Caco-2 (cell line): ENCODE measurements at regions not wholly inside any gene's neighbourhood (a gene's known extent, or its start where the extent isn't known, plus 50 kb on each side); places are given as distances from the start of the nearest gene placed in this dataset.

ENCODE experiments used
- BruUV-seq: library from RNA; stranded (reverse); fragments of 400-500 nt; replicated peaks from 2 replicates; lab custom pipeline; 2021; lab: Mats Ljungman, UMichigan
- CTCF ChIA-PET: fragments of 300-600 bp; sonication (Branson Sonifier 250); formaldehyde crosslinking; loops from one replicate; lab custom pipeline; 2022; ENCODE audit warnings: antibody characterized with exemption; lab: Charles Lee
- POLR2A ChIA-PET: fragments of 300-600 bp; sonication (Branson Sonifier 250); formaldehyde crosslinking; loops from one replicate; lab custom pipeline; 2022; ENCODE audit warnings: antibody characterized with exemption; lab: Charles Lee
- DNase-seq, 2 experiments: peaks; one replicate each; pipeline versions ENCODE4 v3.0.0 to v3.0.0-alpha.2; 2020 to 2022
- H3K27me3 ChIP-seq: replicated peaks from 2 replicates; pipeline ENCODE4 v1.6.0; 2011; ENCODE audit warnings: low read length; ENCODE audit not compliant: control insufficient read depth, insufficient read depth
- H3K36me3 ChIP-seq: 2 replicates; pipeline ENCODE4 v1.5.1; 2011; ENCODE audit warnings: low read length; ENCODE audit not compliant: control insufficient read depth, insufficient read depth
- H3K4me1 ChIP-seq: fragments of 250-450 bp; sonication (Bioruptor Pico); 2 replicates; pipeline ENCODE4 v1.5.1; 2020; ENCODE audit warnings: mild to moderate bottlenecking
- H3K4me3 ChIP-seq: 2 replicates; pipeline ENCODE4 v1.5.1; 2011; ENCODE audit warnings: low read depth, mild to moderate bottlenecking, control low read depth, low read length
- H3K9me3 ChIP-seq: fragments of 250-450 bp; sonication (Bioruptor Pico); 2 replicates; pipeline ENCODE4 v1.5.1; 2020; ENCODE audit warnings: mild to moderate bottlenecking, moderate library complexity
- H3K27ac Mint-ChIP-seq: one replicate; pipeline ENCODE4 v1.8.0; 2022; ENCODE audit warnings: mixed read lengths; ENCODE audit not compliant: unreplicated experiment
- H3K27me3 Mint-ChIP-seq: one replicate; pipeline ENCODE4 v1.8.0; 2022; ENCODE audit warnings: mixed read lengths; ENCODE audit not compliant: insufficient read depth, unreplicated experiment
- H3K36me3 Mint-ChIP-seq: one replicate; pipeline ENCODE4 v1.8.0; 2022; ENCODE audit warnings: mild to moderate bottlenecking, mixed read lengths; ENCODE audit not compliant: insufficient read depth, unreplicated experiment
- H3K4me1 Mint-ChIP-seq: one replicate; pipeline ENCODE4 v1.8.0; 2022; ENCODE audit warnings: low read depth, mixed read lengths; ENCODE audit not compliant: unreplicated experiment
- H3K4me3 Mint-ChIP-seq: one replicate; pipeline ENCODE4 v1.8.0; 2022; ENCODE audit warnings: mild to moderate bottlenecking, moderate library complexity, mixed read lengths; ENCODE audit not compliant: unreplicated experiment
- H3K9me3 Mint-ChIP-seq: one replicate; pipeline ENCODE4 v1.8.0; 2022; ENCODE audit warnings: mixed read lengths; ENCODE audit not compliant: unreplicated experiment
- intact Hi-C: fragments of 100-400 bp; cut with micrococcal nuclease; formaldehyde crosslinking; loops from one replicate; pipeline ENCODE4 v1.10.0; 2022; ENCODE audit not compliant: unreplicated experiment
- TF ChIP-seq, protein P1 (sequence below), 2 experiments: fragments of 200-600 bp in 1 of 2; IDR thresholded peaks; 1 replicate in 1 of 2; 2 replicates in 1 of 2; pipeline versions ENCODE4 v1.5.1 to v1.8.0; 2011 to 2022; ENCODE audit warnings: antibody characterized with exemption in 1 of 2, control low read depth in 1 of 2, inconsistent platforms in 1 of 2, low read depth in 1 of 2, low read length in 1 of 2, mild to moderate bottlenecking in 1 of 2, moderate library complexity in 1 of 2; ENCODE audit not compliant: insufficient read depth in 1 of 2, severe bottlenecking in 1 of 2, unreplicated experiment in 1 of 2

DNA sequence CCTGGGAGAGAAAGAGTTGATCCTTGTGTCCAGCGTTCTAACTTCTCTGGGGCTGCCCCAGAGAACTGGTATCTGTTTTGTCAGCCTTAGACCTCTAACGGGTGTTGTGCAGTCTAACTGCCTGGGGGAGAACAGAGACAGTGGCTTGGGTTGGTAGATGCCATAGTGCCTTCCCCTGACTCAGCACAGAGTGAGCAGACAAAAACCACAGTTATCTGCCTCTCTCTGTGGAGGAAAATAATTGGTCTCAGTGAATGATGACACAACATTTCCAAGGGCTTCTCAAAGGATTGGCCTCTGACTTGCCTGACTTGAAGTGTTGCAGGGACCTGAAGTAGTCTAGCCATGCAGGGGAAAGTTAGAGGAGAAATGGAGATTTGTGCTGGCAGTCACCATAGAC lies 226.2 kb upstream of the MAN1A1 start:
- H3K36me3 Mint-ChIP-seq, result no peaks in the 10 kb centered on the region
- H3K4me3 Mint-ChIP-seq, result no peak overlapping the region
- CTCF ChIA-PET, result no interaction called here
- Histone ChIP-seq H3K4me1 (no peaks in the 10 kb centered on the region), H3K27me3 (no peaks in the 10 kb centered on the region), H3K36me3 (no peaks in the 10 kb centered on the region), H3K9me3 (no peaks in the 10 kb centered on the region), H3K4me3 (no peak overlapping the region)
- intact Hi-C loops, result no loop called here
- BruUV-seq, result no TSS peak
- no peak for DNase-seq
- H3K9me3 Mint-ChIP-seq, result no peaks in the 10 kb centered on the region
- POLR2A ChIA-PET, result no interaction called here
- H3K4me1 Mint-ChIP-seq, result no peaks in the 10 kb centered on the region
- peaks cover 16% of the 10 kb centered on the region for H3K27me3 Mint-ChIP-seq
- no peak overlapping the region for H3K27ac Mint-ChIP-seq
- TF ChIP-seq, protein P1, sequence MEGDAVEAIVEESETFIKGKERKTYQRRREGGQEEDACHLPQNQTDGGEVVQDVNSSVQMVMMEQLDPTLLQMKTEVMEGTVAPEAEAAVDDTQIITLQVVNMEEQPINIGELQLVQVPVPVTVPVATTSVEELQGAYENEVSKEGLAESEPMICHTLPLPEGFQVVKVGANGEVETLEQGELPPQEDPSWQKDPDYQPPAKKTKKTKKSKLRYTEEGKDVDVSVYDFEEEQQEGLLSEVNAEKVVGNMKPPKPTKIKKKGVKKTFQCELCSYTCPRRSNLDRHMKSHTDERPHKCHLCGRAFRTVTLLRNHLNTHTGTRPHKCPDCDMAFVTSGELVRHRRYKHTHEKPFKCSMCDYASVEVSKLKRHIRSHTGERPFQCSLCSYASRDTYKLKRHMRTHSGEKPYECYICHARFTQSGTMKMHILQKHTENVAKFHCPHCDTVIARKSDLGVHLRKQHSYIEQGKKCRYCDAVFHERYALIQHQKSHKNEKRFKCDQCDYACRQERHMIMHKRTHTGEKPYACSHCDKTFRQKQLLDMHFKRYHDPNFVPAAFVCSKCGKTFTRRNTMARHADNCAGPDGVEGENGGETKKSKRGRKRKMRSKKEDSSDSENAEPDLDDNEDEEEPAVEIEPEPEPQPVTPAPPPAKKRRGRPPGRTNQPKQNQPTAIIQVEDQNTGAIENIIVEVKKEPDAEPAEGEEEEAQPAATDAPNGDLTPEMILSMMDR (IDR thresholded peaks at IDR 0.05; ENCODE audit: insufficient read depth in 1 of 2, low read depth in 1 of 2, low read length in 1 of 2, severe bottlenecking in 1 of 2, unreplicated experiment in 1 of 2), result no peak

DNA sequence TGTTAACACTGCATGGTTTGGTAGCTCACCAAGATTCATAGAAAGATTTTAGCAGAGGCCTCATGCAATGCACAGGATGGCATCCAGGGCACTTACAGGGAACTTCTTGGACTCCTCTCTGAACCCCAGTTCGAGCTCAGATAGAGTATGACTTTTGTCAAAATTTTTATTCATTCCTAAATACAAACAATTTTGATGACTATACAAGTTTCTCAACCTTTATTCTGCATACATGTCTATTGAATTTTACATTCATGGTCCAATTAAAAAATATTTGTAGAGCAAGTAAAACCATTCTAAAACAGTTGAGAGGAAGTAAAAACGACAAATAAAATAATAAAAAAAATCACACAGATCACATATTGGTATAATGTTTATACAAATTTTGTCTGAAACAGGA lies 219.0 kb upstream of the MAN1A1 start:
- H3K9me3 Mint-ChIP-seq, result no peaks in the 10 kb centered on the region
- Histone ChIP-seq H3K27me3 (no peaks in the 10 kb centered on the region), H3K4me3 (no peak overlapping the region), H3K9me3 (no peaks in the 10 kb centered on the region), H3K4me1 (no peaks in the 10 kb centered on the region), H3K36me3 (no peaks in the 10 kb centered on the region)
- ChIA-PET POLR2A (no interaction called here), CTCF (no interaction called here)
- H3K27ac Mint-ChIP-seq, result no peak overlapping the region
- no peak overlapping the region for H3K4me3 Mint-ChIP-seq
- no peaks in the 10 kb centered on the region for H3K4me1 Mint-ChIP-seq
- intact Hi-C loops, result no loop called here
- no TSS peak for BruUV-seq
- H3K27me3 Mint-ChIP-seq, result peaks cover 9% of the 10 kb centered on the region
- TF ChIP-seq, protein P1 (IDR thresholded peaks at IDR 0.05; ENCODE audit: insufficient read depth in 1 of 2, low read depth in 1 of 2, low read length in 1 of 2, severe bottlenecking in 1 of 2, unreplicated experiment in 1 of 2), result no peak
- DNase-seq, result no peak
- no peaks in the 10 kb centered on the region for H3K36me3 Mint-ChIP-seq

DNA sequence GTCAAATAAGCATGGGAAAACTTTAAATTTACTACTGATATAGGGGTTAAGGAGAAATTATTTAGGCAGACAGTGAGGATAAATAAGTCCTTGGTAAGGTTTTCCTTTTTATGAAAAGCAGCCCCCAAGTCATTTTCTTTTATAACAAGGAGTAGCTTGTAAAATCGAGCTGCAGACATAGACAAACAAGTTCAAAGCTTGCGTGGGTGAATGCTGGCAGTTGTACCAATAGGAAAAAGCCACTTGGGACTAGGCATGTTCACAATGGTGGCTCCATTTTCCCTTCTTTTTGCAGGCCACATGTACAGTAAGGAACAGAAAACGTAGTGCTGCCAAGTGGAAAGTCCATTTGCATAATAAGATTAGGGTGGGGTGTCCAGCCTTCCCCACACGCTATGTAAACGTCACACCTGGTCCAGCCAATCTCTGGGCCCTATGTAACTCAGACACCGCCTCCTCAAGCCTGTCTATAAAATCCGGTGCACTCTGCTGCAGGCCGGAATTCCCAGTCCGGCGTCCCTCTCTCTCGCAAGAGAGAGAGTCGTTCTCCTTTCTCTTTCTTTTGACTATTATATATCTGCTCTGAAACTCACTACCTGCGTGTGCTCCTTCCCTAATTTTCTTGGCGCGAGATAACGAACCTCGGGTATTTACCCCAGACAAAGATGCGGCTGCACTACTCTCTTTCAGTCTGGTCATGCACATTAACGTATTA lies 217.1 kb upstream of the MAN1A1 start:
- no peaks in the 10 kb centered on the region for H3K9me3 Mint-ChIP-seq

More for the DNA sequence above, 217.1 kb upstream of the MAN1A1 start:
- H3K27me3 Mint-ChIP-seq, result no peaks in the 10 kb centered on the region
- H3K36me3 Mint-ChIP-seq, result no peaks in the 10 kb centered on the region
- H3K4me3 Mint-ChIP-seq, result no peak overlapping the region
- peak in 1 of 2 experiments; percentile 31 for DNase-seq
- H3K27ac Mint-ChIP-seq, result no peak overlapping the region
- intact Hi-C loops, result no loop called here
- H3K4me1 Mint-ChIP-seq, result no peaks in the 10 kb centered on the region
- Histone ChIP-seq H3K36me3 (no peaks in the 10 kb centered on the region), H3K9me3 (no peaks in the 10 kb centered on the region), H3K27me3 (no peaks in the 10 kb centered on the region), H3K4me1 (no peaks in the 10 kb centered on the region), H3K4me3 (no peak overlapping the region)
- BruUV-seq, result no TSS peak
- ChIA-PET CTCF (no interaction called here), POLR2A (no interaction called here)
- TF ChIP-seq, protein P1 (IDR thresholded peaks at IDR 0.05; ENCODE audit: insufficient read depth in 1 of 2, low read depth in 1 of 2, low read length in 1 of 2, severe bottlenecking in 1 of 2, unreplicated experiment in 1 of 2), result no peak
